ENCODE measurements at regions not wholly inside any gene's neighbourhood (a gene's known extent, or its start where the extent isn't known, plus 50 kb on each side); places are given as distances from the start of the nearest gene placed in this dataset.
A peak's percentile ranks its signal among the peaks of the same experiment; 100 is the strongest.

GRCh38 chr1:110260194-110260593 lies 50.1 kb downstream of the KCNC4 start:
- ChIA-PET CTCF (interaction anchor here (1.2 to 2.6 kb wide), 2 partner anchors 52 to 53 kb away, joined by 4 to 10 read pairs; no protein-coding TSS in a partner anchor), RAD21 (ENCODE audit: unreplicated experiment) (no interaction called here), POLR2A (interaction anchor here (0.6 to 0.9 kb wide), 2 partner anchors 9 to 16 kb away, joined by 3 read pairs; no protein-coding TSS in a partner anchor), SMC1A (ENCODE audit: uncharacterized antibody, unreplicated experiment) (interaction anchor here (1.0 to 1.5 kb wide), 2 partner anchors 10 to 15 kb away, joined by 3 to 7 read pairs; no protein-coding TSS in a partner anchor)
- no peak overlapping the region for H3K9ac ChIP-seq (ENCODE audit: control insufficient read depth, insufficient read depth, low read length)
- intact Hi-C loops (cut with micrococcal nuclease; ENCODE audit: unreplicated experiment) = no loop called here
- FAIRE-seq (no peak), DNase-seq (ENCODE audit: low read depth, low spot score) (no peak), ATAC-seq (no peak)
- WGBS (ENCODE audit: insufficient coverage, insufficient replicate concordance, low lambda C conversion rate, missing lambda C conversion rate) = 0% methylated on average over 1 of the region's 1 CpG
- no peak for TF ChIP-seq RELB (IDR thresholded peaks at IDR 0.05; ENCODE audit: low read depth)
- peak; percentile 54; the same call in 1 of the 2 replicates for TF ChIP-seq SPI1 (IDR thresholded peaks at IDR 0.05; ENCODE audit: borderline replicate concordance, insufficient read depth, low read depth, low read length)
- H3K4me1 ChIP-seq (ENCODE audit: control insufficient read depth, insufficient read depth, low read length) = peaks cover 12% of the 10 kb centered on the region
- H3K4me3 ChIP-seq = no peak overlapping the region
- H3K27ac ChIP-seq (ENCODE audit: control insufficient read depth, insufficient read depth) = no peak overlapping the region
- H3K9me3 ChIP-seq (replicated peaks; ENCODE audit: control insufficient read depth, insufficient read depth, low read length) = no peaks in the 10 kb centered on the region
- no peaks in the 10 kb centered on the region for H3K36me3 ChIP-seq (ENCODE audit: control insufficient read depth in 2 of 2, insufficient read depth in 2 of 2, low read length in 1 of 2)
- H3K27me3 ChIP-seq (replicated peaks in 1 of 2; ENCODE audit: control insufficient read depth in 2 of 2, insufficient read depth in 2 of 2, low read length in 1 of 2) = no peaks in the 10 kb centered on the region
- H3K79me2 ChIP-seq (ENCODE audit: control insufficient read depth, insufficient read depth, low read length) = no peaks in the 10 kb centered on the region
- BruUV-seq (replicated peaks) = no TSS peak
- H3K4me2 ChIP-seq (ENCODE audit: control insufficient read depth, insufficient read depth) = no peak overlapping the region
- in situ Hi-C loops (cut with MboI) = no loop called here
- H4K20me1 ChIP-seq (ENCODE audit: control insufficient read depth, insufficient read depth) = no peaks in the 10 kb centered on the region
- no peak overlapping the region for H2AFZ ChIP-seq (ENCODE audit: control insufficient read depth, low read depth, low read length)

GRCh38 chr1:110262296-110262695 lies 52.2 kb downstream of the KCNC4 start:
- DNase-seq (ENCODE audit: low read depth, low spot score) (no peak), FAIRE-seq (no peak), ATAC-seq (peak; percentile 69)
- Histone ChIP-seq H3K9me3 (replicated peaks; ENCODE audit: control insufficient read depth, insufficient read depth, low read length) (no peaks in the 10 kb centered on the region), H3K4me2 (ENCODE audit: control insufficient read depth, insufficient read depth) (no peak overlapping the region), H3K9ac (ENCODE audit: control insufficient read depth, insufficient read depth, low read length) (no peak overlapping the region), H3K36me3 (ENCODE audit: control insufficient read depth in 2 of 2, insufficient read depth in 2 of 2, low read length in 1 of 2) (no peaks in the 10 kb centered on the region), H3K4me3 (no peak overlapping the region), H3K27me3 (replicated peaks in 1 of 2; ENCODE audit: control insufficient read depth in 2 of 2, insufficient read depth in 2 of 2, low read length in 1 of 2) (no peaks in the 10 kb centered on the region; a peak in 1 of 4 replicates), H3K4me1 (ENCODE audit: control insufficient read depth, insufficient read depth, low read length) (peaks cover 12% of the 10 kb centered on the region), H2AFZ (ENCODE audit: control insufficient read depth, low read depth, low read length) (no peak overlapping the region; the same call in 1 of the 2 replicates), H3K27ac (ENCODE audit: control insufficient read depth, insufficient read depth) (no peak overlapping the region), H4K20me1 (ENCODE audit: control insufficient read depth, insufficient read depth) (no peaks in the 10 kb centered on the region), H3K79me2 (ENCODE audit: control insufficient read depth, insufficient read depth, low read length) (no peaks in the 10 kb centered on the region)
- no peak; the same call in 1 of the 2 replicates for TF ChIP-seq ZNF687 (IDR thresholded peaks at IDR 0.05)
- TF ChIP-seq ZNF24 (IDR thresholded peaks at IDR 0.05) = no peak
- no peak for TF ChIP-seq RAD21 (IDR thresholded peaks at IDR 0.05; ENCODE audit: insufficient read depth, low read depth, low read length)
- TF ChIP-seq TCF7 (IDR thresholded peaks at IDR 0.05; ENCODE audit: borderline replicate concordance) = peak; percentile 58; the same call in 1 of the 2 replicates
- TF ChIP-seq TCF12 (IDR thresholded peaks at IDR 0.05; ENCODE audit: low read depth, low read length) = 0 out of 2 replicates have a peak, but pooled peaks have one; percentile 34
- no peak for TF ChIP-seq NFIC (IDR thresholded peaks at IDR 0.05; ENCODE audit: low read depth, low read length)
- 0 out of 2 replicates have a peak, but pooled peaks have one; percentile 36 for TF ChIP-seq EED (IDR thresholded peaks at IDR 0.05; ENCODE audit: low read depth)
- TF ChIP-seq IKZF2 (IDR thresholded peaks at IDR 0.05) = peak in 1 of 2 experiments; percentile 27; a peak in 1 of 4 replicates
- ChIA-PET SMC1A (ENCODE audit: uncharacterized antibody, unreplicated experiment) (interaction anchor here (1.0 to 3.0 kb wide), 7 partner anchors 10 to 54 kb away, joined by 3 to 20 read pairs (median 4); no protein-coding TSS in a partner anchor), RAD21 (ENCODE audit: unreplicated experiment) (interaction anchor here (0.9 to 1.8 kb wide), 8 partner anchors 14 to 55 kb away, joined by 3 to 12 read pairs (median 4); no protein-coding TSS in a partner anchor), POLR2A (interaction anchor here (1.5 kb wide), 1 partner anchor 10 kb away, joined by 4 read pairs; no protein-coding TSS in a partner anchor), CTCF (interaction anchor here (1.1 to 3.9 kb wide), 3 partner anchors 17 to 65 kb away, joined by 3 to 45 read pairs (median 4); partner anchors contain the start of gene KCNC4)
- intact Hi-C loops (cut with micrococcal nuclease; ENCODE audit: unreplicated experiment) (no loop called here), in situ Hi-C loops (cut with MboI) (no loop called here)
- WGBS (ENCODE audit: insufficient coverage, insufficient replicate concordance, low lambda C conversion rate, missing lambda C conversion rate) = 64% methylated on average over 3 of the region's 3 CpGs
- BruUV-seq (replicated peaks) = no TSS peak

All from GM12878 (cell line).